WERI-Rb-1 (cell line): ENCODE measurements at regions not wholly inside any gene's neighbourhood (a gene's known extent, or its start where the extent isn't known, plus 50 kb on each side); places are given as distances from the start of the nearest gene placed in this dataset.

ENCODE experiments used
- DNase-seq: peaks from one replicate; pipeline ENCODE4 v3.0.0-alpha.2; 2020
- H3K27ac ChIP-seq: fragments of 250-450 bp; sonication (Bioruptor Pico); 2 replicates; pipeline ENCODE4 v1.5.1; 2020; ENCODE audit warnings: mild to moderate bottlenecking, moderate library complexity
- H3K27me3 ChIP-seq: fragments of 250-450 bp; sonication (Bioruptor Pico); 2 replicates; pipeline ENCODE4 v1.5.1; 2021; ENCODE audit warnings: mild to moderate bottlenecking, low read depth, moderate library complexity; ENCODE audit not compliant: insufficient read depth, severe bottlenecking
- H3K36me3 ChIP-seq: fragments of 250-450 bp; sonication (Bioruptor Pico); 2 replicates; pipeline ENCODE4 v1.5.1; 2020; ENCODE audit warnings: mild to moderate bottlenecking, moderate library complexity
- H3K4me3 ChIP-seq: 2 replicates; pipeline ENCODE4 v1.5.1; 2011; ENCODE audit warnings: low read depth, mild to moderate bottlenecking, control low read depth, low read length
- H3K9me3 ChIP-seq: fragments of 250-450 bp; sonication (Bioruptor Pico); 2 replicates; pipeline ENCODE4 v1.5.1; 2021; ENCODE audit warnings: mild to moderate bottlenecking, moderate library complexity; ENCODE audit not compliant: severe bottlenecking
- CTCF ChIP-seq: IDR thresholded peaks from 2 replicates; pipeline ENCODE4 v1.5.1; 2011; ENCODE audit warnings: low read depth, mild to moderate bottlenecking, control low read depth, inconsistent platforms, low read length

GRCh38 chr1:60589916-60590315 is 492.4 kb upstream of the NFIA start:
- Histone ChIP-seq H3K27me3 (no peaks in the 10 kb centered on the region), H3K4me3 (no peak overlapping the region), H3K36me3 (no peaks in the 10 kb centered on the region), H3K9me3 (no peaks in the 10 kb centered on the region), H3K27ac (no peak overlapping the region)
- no peak for TF ChIP-seq CTCF
- DNase-seq = no peak

GRCh38 chr1:60589046-60589748 is 493.2 kb upstream of the NFIA start:
- Histone ChIP-seq H3K27ac (no peak overlapping the region), H3K36me3 (no peaks in the 10 kb centered on the region), H3K4me3 (no peak overlapping the region), H3K27me3 (no peaks in the 10 kb centered on the region), H3K9me3 (no peaks in the 10 kb centered on the region)
- no peak for DNase-seq
- TF ChIP-seq CTCF = no peak

GRCh38 chr1:60584371-60584770 is 498.0 kb upstream of the NFIA start:
- Histone ChIP-seq H3K36me3 (no peaks in the 10 kb centered on the region), H3K27me3 (no peaks in the 10 kb centered on the region), H3K9me3 (no peaks in the 10 kb centered on the region), H3K4me3 (no peak overlapping the region), H3K27ac (no peak overlapping the region)
- no peak for DNase-seq
- no peak for TF ChIP-seq CTCF

- TF ChIP-seq CTCF = no peak
- Histone ChIP-seq H3K9me3 (no peaks in the 10 kb centered on the region), H3K4me3 (no peak overlapping the region), H3K27ac (no peak overlapping the region), H3K27me3 (no peaks in the 10 kb centered on the region), H3K36me3 (no peaks in the 10 kb centered on the region)
- no peak for DNase-seq
Measured at GRCh38 chr1:60583696-60584095, 498.7 kb upstream of the NFIA start.

GRCh38 chr1:60581455-60582220 is 500.7 kb upstream of the NFIA start:
- Histone ChIP-seq H3K9me3 (no peaks in the 10 kb centered on the region), H3K36me3 (no peaks in the 10 kb centered on the region), H3K27ac (no peak overlapping the region), H3K4me3 (no peak overlapping the region), H3K27me3 (no peaks in the 10 kb centered on the region)
- TF ChIP-seq CTCF = no peak
- DNase-seq = no peak
